ENCODE measurements at regions not wholly inside any gene's neighbourhood (a gene's known extent, or its start where the extent isn't known, plus 50 kb on each side); places are given as distances from the start of the nearest gene placed in this dataset.

GRCh38 chr13:91127995-91128394 is 219.5 kb upstream of the MIR17HG start:
- no peaks in the 10 kb centered on the region for H4K20me1 ChIP-seq (ENCODE audit: low read length)
- no peak overlapping the region for H3K9ac ChIP-seq (ENCODE audit: low read length)
- no peak overlapping the region for H3K4me2 ChIP-seq (ENCODE audit: low read length)
- H3K27me3 ChIP-seq (ENCODE audit: low read length), result peaks cover 25% of the 10 kb centered on the region
- ATAC-seq (no peak), DNase-seq (no peak)
- H3K27ac ChIP-seq (ENCODE audit: low read length), result no peak overlapping the region
- TF ChIP-seq EZH2phosphoT487 (IDR thresholded peaks at IDR 0.05; ENCODE audit: borderline replicate concordance, low read length) (no peak), CTCF (conservative IDR thresholded peaks at IDR 0.05; ENCODE audit: low read depth, low read length) (no peak), EZH2 (IDR thresholded peaks at IDR 0.05; ENCODE audit: low read length, unreplicated experiment) (no peak)
- no peaks in the 10 kb centered on the region for H3K9me2 ChIP-seq (replicated peaks; ENCODE audit: low read length)
- no TSS peak for BruUV-seq (replicated peaks)
- ChIA-PET POLR2A (ENCODE audit: unreplicated experiment) (no interaction called here), CTCF (no interaction called here)
- no peaks in the 10 kb centered on the region for H3K9me3 ChIP-seq (ENCODE audit: low read length)
- no peak overlapping the region for H2AFZ ChIP-seq (ENCODE audit: low read length)
- no peaks in the 10 kb centered on the region for H3K79me2 ChIP-seq (ENCODE audit: low read length)
- intact Hi-C loops (cut with micrococcal nuclease), result no loop called here
- no peaks in the 10 kb centered on the region for H3K4me1 ChIP-seq (ENCODE audit: insufficient read depth, low read length)
- H3F3A ChIP-seq (ENCODE audit: low read length, unreplicated experiment), result no peaks in the 10 kb centered on the region
- H3K36me3 ChIP-seq (ENCODE audit: low read depth, low read length), result no peaks in the 10 kb centered on the region
- no peak overlapping the region for H3K4me3 ChIP-seq (ENCODE audit: low read length)

- no peaks in the 10 kb centered on the region for H3K9me3 ChIP-seq (ENCODE audit: low read length)
- intact Hi-C loops (cut with micrococcal nuclease), result no loop called here
Observed at GRCh38 chr13:91132381-91132780, 215.1 kb upstream of the MIR17HG start.

GRCh38 chr13:91132786-91133185 is 214.7 kb upstream of the MIR17HG start:
- ChIA-PET CTCF (no interaction called here), POLR2A (ENCODE audit: unreplicated experiment) (no interaction called here)
- no peaks in the 10 kb centered on the region for H3K36me3 ChIP-seq (ENCODE audit: low read depth, low read length)
- no peaks in the 10 kb centered on the region for H3K9me3 ChIP-seq (ENCODE audit: low read length)
- H4K20me1 ChIP-seq (ENCODE audit: low read length), result no peaks in the 10 kb centered on the region
- ATAC-seq, result no peak
- H3K79me2 ChIP-seq (ENCODE audit: low read length), result no peaks in the 10 kb centered on the region
- DNase-seq, result no peak
- no peak overlapping the region for H3K4me2 ChIP-seq (ENCODE audit: low read length)
- peaks cover 21% of the 10 kb centered on the region for H3K27me3 ChIP-seq (ENCODE audit: low read length)
- no peak overlapping the region for H3K4me3 ChIP-seq (ENCODE audit: low read length)
- H3K9ac ChIP-seq (ENCODE audit: low read length), result no peak overlapping the region
- no TSS peak for BruUV-seq (replicated peaks)
- no peaks in the 10 kb centered on the region for H3F3A ChIP-seq (ENCODE audit: low read length, unreplicated experiment)
- H3K4me1 ChIP-seq (ENCODE audit: insufficient read depth, low read length), result no peaks in the 10 kb centered on the region
- H3K27ac ChIP-seq (ENCODE audit: low read length), result no peak overlapping the region
- intact Hi-C loops (cut with micrococcal nuclease), result no loop called here
- H3K9me2 ChIP-seq (replicated peaks; ENCODE audit: low read length), result no peaks in the 10 kb centered on the region
- H2AFZ ChIP-seq (ENCODE audit: low read length), result no peak overlapping the region
- TF ChIP-seq EZH2phosphoT487 (IDR thresholded peaks at IDR 0.05; ENCODE audit: borderline replicate concordance, low read length), result no peak
- TF ChIP-seq CTCF (conservative IDR thresholded peaks at IDR 0.05; ENCODE audit: low read depth, low read length), result no peak

More at GRCh38 chr13:91132381-91132780, 215.1 kb upstream of the MIR17HG start:
- H3K79me2 ChIP-seq (ENCODE audit: low read length), result no peaks in the 10 kb centered on the region
- H3F3A ChIP-seq (ENCODE audit: low read length, unreplicated experiment), result no peaks in the 10 kb centered on the region
- CTCF ChIA-PET, result no interaction called here
- no peaks in the 10 kb centered on the region for H3K4me1 ChIP-seq (ENCODE audit: insufficient read depth, low read length)
- H3K27me3 ChIP-seq (ENCODE audit: low read length), result peaks cover 19% of the 10 kb centered on the region
- no peaks in the 10 kb centered on the region for H4K20me1 ChIP-seq (ENCODE audit: low read length)
- H3K4me2 ChIP-seq (ENCODE audit: low read length), result no peak overlapping the region
- no peak overlapping the region for H3K9ac ChIP-seq (ENCODE audit: low read length)
- no peak overlapping the region for H3K27ac ChIP-seq (ENCODE audit: low read length)
- no TSS peak for BruUV-seq (replicated peaks)
- TF ChIP-seq EZH2phosphoT487 (IDR thresholded peaks at IDR 0.05; ENCODE audit: borderline replicate concordance, low read length) (no peak), CTCF (conservative IDR thresholded peaks at IDR 0.05; ENCODE audit: low read depth, low read length) (no peak), EZH2 (IDR thresholded peaks at IDR 0.05; ENCODE audit: low read length, unreplicated experiment) (no peak)
- POLR2A ChIA-PET (ENCODE audit: unreplicated experiment), result no interaction called here
- DNase-seq (no peak), ATAC-seq (no peak)
- H3K36me3 ChIP-seq (ENCODE audit: low read depth, low read length), result no peaks in the 10 kb centered on the region
- no peaks in the 10 kb centered on the region for H3K9me2 ChIP-seq (replicated peaks; ENCODE audit: low read length)
- H2AFZ ChIP-seq (ENCODE audit: low read length), result no peak overlapping the region
- no peak overlapping the region for H3K4me3 ChIP-seq (ENCODE audit: low read length)
